Kidney glomerular epithelial cell (primary cell): ENCODE measurements at regions not wholly inside any gene's neighbourhood (a gene's known extent, or its start where the extent isn't known, plus 50 kb on each side); places are given as distances from the start of the nearest gene placed in this dataset.
"Not testable (repeated sequence)": the region's sequence is repeated elsewhere in the genome, so short reads cannot be mapped to it uniquely, and the experiment has no call there.

Experiments used
- DNase-seq: peaks from one replicate; lab custom pipeline; 2025; lab: John Stamatoyannopoulos, UW

- DNase-seq, result no peak
These were observed 267.8 kb downstream of the MED10 start for GRCh38 chr5:6110441-6111005.

GRCh38 chr5:6108981-6109825, 269.1 kb downstream of the MED10 start:
- DNase-seq, result no peak

GRCh38 chr5:6108540-6108848, 269.9 kb downstream of the MED10 start:
- DNase-seq, result no peak

GRCh38 chr5:6107675-6108539, 270.4 kb downstream of the MED10 start:
- DNase-seq, result no peak

GRCh38 chr5:6106756-6107155, 271.6 kb downstream of the MED10 start:
- DNase-seq, result no peak

GRCh38 chr5:6105320-6105719, 273.0 kb downstream of the MED10 start:
- no peak for DNase-seq

GRCh38 chr5:6096101-6096500, 282.2 kb downstream of the MED10 start:
- DNase-seq, result no peak

- DNase-seq, result not testable (repeated sequence)
These were observed 284.2 kb downstream of the MED10 start for GRCh38 chr5:6094180-6094579.

- DNase-seq, result no peak
These were observed 287.5 kb downstream of the MED10 start for GRCh38 chr5:6090838-6091237.

GRCh38 chr5:6090079-6090654, 288.2 kb downstream of the MED10 start:
- DNase-seq, result no peak

GRCh38 chr5:6088706-6089105, 289.6 kb downstream of the MED10 start:
- no peak for DNase-seq

GRCh38 chr5:6087576-6087975, 290.8 kb downstream of the MED10 start:
- no peak for DNase-seq

- DNase-seq, result no peak
These were observed 291.5 kb downstream of the MED10 start for GRCh38 chr5:6086871-6087270.

GRCh38 chr5:6085341-6085860, 292.9 kb downstream of the MED10 start:
- no peak for DNase-seq

- no peak for DNase-seq
These were observed 293.5 kb downstream of the MED10 start for GRCh38 chr5:6084836-6085235.

GRCh38 chr5:6084376-6084775, 294.0 kb downstream of the MED10 start:
- no peak for DNase-seq

- DNase-seq, result no peak
These were observed 294.9 kb downstream of the MED10 start for GRCh38 chr5:6083311-6083978.

- DNase-seq, result no peak
These were observed 295.7 kb downstream of the MED10 start for GRCh38 chr5:6082685-6083084.

GRCh38 chr5:6081727-6082210, 296.6 kb downstream of the MED10 start:
- DNase-seq, result no peak

- DNase-seq, result no peak
These were observed 297.2 kb downstream of the MED10 start for GRCh38 chr5:6080930-6081726.

- no peak for DNase-seq
These were observed 297.9 kb downstream of the MED10 start for GRCh38 chr5:6080436-6080835.
